GM23248 (cell line): ENCODE measurements at regions not wholly inside any gene's neighbourhood (a gene's known extent, or its start where the extent isn't known, plus 50 kb on each side); places are given as distances from the start of the nearest gene placed in this dataset.

Experiments used
- EZH2 ChIP-seq: fragments of 200-600 bp; sonication (generic); IDR thresholded peaks from 2 replicates; pipeline ENCODE4 v1.6.1; 2018; ENCODE audit warnings: antibody characterized with exemption, mild to moderate bottlenecking; ENCODE audit not compliant: insufficient read depth, poor library complexity, severe bottlenecking
- EZH2phosphoT487 ChIP-seq: fragments of 200-600 bp; sonication (generic); IDR thresholded peaks from 2 replicates; pipeline ENCODE4 v1.6.1; 2018; ENCODE audit warnings: antibody characterized with exemption, moderate library complexity, mild to moderate bottlenecking, low read depth; ENCODE audit not compliant: insufficient read depth

GRCh38 chr3:177346878-177347277 lies 149.6 kb upstream of the TBL1XR1 start:
- TF ChIP-seq EZH2 (no peak), EZH2phosphoT487 (no peak)
